NCI-H146 treated with DMSO at 0.1 percent for 48 hours (cell line): ENCODE measurements at regions not wholly inside any gene's neighbourhood (a gene's known extent, or its start where the extent isn't known, plus 50 kb on each side); places are given as distances from the start of the nearest gene placed in this dataset.
"Not testable (repeated sequence)": the region's sequence is repeated elsewhere in the genome, so short reads cannot be mapped to it uniquely, and the experiment has no call there.

Experiments used
- DNase-seq: peaks from one replicate; lab custom pipeline; 2025; ENCODE audit not compliant: unreplicated experiment; lab: John Stamatoyannopoulos, UW

DNA sequence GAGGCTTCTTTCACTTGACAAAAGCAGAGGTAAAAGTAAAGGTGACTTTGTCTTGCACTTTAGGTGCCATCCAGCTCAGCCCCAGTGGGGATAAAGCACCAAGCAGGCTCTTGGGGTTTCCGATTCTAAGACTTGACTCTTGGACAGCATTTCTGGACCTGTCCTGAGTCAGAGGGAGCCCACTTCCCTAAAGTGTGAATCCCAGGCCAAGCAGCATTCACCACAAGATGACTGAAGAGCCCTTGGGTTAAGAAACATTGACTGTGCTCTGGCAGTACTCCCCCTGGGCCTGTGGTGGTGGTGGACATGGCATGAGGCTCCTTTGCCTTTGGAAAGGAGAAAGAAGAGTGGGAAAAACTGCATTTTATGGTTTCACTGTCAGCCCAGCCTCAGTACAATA lies 638.0 kb upstream of the VRK2 start:
- no peak for DNase-seq

DNA sequence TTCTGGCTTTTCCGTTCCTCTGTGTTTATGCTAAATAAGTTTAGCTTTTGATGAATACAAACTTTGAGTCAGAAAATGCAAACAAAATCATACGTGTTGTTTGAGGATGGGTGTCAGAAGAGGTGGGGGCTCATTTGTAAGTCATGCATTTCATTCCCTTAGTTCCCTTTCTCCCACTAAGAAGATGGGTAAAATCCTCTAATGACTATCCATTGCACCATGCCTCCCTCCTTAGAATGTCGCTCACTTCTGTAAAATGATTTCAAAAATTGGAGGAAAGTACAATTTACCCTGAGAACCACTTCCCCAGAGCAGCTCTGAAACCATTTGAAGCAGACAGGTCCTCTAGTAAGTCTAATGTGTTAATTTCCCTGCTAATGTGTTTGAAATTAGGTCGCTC lies 629.6 kb upstream of the VRK2 start:
- no peak for DNase-seq

DNA sequence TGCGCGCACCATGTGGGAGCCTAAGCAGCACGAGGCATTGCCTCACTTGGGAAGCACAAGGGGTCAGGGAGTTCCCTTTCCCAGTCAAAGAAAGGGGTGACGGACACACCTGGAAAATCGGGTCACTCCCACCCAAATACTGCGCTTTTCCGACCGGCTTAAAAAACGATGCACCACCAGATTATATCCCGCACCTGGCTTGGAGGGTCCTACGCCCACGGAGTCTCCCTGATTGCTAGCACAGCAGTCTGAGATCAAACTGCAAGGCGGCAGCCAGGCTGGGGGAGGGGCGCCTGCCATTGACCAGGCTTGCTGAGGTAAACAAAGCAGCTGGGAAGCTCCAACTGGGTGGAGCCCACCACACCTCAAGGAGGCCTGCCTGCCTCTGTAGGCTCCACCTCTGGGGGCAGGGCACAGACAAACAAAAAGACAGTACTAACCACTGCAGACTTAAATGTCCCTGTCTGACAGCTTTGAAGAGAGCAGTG lies 627.7 kb upstream of the VRK2 start:
- DNase-seq: not testable (repeated sequence)

DNA sequence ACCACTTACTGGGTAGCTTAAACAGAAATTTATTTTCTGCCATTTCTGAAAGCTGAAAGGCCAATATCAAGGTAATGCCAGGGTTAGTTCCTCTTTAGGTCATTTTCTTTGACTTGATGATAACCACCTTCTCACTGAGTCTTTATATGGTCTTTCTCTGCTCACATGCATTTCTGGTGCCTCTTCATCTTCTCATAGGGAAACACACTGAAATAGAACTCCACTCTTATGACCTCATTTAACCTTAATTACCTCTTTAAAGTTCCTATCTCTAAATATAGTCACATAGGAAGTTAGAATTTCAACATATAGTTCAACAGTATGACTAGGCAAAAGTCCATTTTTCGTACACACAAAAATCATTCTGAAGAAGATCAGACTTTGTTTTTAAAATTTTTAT lies 616.8 kb upstream of the VRK2 start:
- DNase-seq: no peak

DNA sequence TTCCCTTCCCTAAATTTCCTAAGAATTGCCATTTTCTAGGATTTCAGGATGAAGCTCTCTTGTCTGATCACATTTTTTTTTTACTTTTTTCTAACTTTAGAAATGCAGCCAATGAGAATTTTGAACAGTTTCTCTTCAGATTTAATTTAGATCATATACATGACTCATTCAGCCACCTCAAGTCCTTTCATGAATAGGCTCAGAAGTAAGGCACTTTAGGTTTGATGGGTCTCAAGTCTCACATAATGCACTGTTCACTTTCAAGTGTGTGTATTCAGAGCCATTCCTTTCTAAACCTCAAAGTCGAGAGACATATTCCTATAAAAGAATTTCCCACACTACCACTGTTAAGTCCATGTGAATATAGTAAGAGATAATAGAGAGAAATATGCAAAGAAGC lies 614.1 kb upstream of the VRK2 start:
- DNase-seq: no peak

DNA sequence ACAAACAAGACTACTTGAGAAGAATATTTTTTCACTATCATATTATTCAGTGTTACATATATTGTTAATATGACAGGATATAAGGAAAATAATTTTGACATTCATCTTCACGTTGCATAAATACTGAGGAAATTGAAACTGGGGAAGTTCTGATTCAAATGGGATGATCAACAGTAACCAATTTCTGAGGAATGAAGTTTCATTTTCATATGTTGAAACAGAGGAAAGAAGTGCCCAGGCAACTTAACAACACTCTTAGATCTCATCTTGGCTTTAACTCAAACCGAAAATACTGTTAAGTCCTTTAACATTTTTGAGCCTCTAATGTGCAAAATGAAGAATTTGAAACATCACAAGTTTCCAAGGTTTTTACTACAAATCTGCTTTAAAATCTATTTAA lies 612.2 kb upstream of the VRK2 start:
- DNase-seq: no peak

DNA sequence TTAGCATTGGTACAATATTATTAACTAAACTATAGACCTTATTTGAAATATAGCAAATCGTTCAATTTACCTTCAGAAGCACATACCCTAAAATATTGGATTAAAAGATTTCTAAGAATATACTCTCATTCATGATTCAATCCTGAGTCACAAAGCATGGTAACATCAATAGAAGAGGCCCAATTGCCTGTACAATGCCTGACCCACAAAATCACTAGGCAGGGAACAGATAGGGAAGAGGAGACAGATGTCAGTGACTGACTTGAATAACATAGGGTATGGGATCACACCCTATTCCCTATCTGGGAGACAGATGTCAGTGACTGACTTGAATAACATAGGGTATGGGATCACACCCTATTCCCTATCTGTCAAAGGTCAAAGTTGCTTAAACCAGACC lies 611.6 kb upstream of the VRK2 start:
- no peak for DNase-seq

DNA sequence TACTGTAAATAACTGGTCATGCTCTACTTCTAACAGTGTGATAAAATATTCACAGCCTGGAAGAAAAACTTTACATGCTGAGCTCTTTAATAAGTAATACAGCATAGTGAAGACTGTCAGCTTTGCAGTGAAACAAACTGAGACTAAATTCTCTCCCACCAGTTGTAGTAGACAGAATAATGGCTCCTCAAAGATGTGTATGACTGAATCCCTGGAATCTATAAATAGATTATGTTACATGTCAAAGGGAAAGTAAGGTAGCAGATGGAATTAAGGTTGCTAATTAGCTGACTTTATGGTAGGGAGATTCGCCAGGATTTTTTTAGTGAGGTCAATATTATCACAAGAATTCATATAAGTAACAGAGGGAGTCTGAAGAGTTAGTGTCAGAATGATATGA lies 609.5 kb upstream of the VRK2 start:
- DNase-seq: no peak

DNA sequence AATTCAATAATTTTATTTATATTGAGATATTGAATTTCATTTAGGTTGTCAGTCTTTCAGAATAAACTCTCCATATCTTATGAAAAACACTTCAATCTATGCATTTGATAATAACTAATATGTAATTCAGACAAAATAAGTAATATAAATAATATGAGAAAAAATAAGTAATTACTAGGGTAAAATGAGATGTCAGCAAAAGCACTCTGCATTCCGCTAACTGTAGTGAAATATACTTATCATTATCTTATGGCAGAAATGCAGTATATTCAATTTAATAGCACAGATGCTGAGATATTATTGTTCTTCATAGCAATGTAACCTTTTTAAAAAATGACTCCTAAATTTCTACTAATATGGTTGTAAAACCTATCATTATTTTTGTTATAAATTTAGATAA lies 606.2 kb upstream of the VRK2 start:
- no peak for DNase-seq

DNA sequence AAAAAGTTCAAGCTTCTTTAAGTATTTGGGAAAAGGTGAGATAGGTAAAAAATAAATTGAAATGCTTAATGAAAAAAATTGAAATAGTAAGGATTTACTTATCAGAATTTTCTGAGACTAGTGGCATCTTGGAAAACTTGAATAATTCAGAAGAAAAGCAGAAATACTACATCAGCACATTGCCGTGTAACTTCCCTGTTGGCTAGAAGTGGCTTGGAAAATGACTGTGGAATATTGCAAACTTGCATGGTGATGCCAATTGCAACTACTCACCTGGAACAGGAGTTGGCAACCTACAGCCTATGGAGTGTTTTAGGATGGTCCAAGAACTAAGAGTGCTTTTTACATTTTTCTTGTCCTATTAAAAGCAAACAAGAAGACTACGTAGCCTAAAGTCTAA lies 603.5 kb upstream of the VRK2 start:
- DNase-seq: no peak

DNA sequence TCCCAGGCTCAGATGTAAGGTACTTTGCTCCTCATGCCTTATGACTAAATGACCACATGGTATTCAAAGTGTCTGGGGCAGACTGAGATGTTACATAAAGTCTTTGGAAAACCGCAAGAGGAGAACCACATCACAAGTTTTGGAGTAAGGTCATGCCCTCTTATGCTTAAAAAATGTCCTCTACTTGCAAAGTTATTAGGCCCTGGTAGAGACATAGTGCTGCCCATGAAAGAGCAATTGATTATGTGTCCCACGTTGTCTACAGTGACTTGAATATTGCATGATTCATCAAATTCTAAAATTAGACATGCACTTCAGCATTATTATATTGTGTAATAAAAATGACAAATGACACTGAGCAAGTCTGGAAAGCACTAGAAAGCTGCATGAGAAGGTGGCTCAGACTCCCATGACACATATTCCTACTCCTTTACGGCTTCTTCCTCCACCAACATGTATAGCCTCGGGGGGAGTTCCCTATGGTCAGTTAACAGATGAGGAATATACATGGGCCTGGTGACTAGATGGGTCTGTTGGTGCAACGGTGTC lies 602.6 kb upstream of the VRK2 start:
- no peak for DNase-seq

DNA sequence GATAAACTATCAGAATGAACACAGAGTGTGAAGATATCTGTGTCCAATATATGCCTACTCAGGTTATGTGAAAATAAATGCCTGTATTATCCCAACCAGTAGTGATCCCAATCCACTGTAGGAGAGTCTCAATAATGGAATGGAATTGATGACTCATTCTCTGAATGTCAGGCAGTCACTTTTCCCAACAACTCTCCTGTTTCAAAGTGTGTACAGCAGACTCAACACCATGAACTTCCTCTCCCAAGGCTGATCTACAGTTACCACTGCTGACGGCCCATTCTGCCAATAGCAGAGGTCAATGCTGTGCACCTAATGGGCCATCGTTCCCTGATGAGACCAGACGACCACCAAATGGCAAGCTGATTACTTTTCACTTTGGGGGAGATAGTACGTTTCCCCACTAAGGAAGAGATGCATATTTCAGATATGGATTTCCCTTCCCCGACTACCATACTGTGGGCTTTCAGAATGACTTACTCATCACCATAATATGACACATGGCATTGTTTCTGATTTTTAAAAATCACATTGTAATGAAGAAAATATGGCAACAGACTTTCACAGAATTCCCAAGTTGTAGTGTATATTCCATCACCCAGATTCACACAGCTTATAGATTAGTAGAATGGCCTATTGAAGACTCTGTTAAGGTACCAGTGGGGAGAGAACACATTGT lies 601.7 kb upstream of the VRK2 start:
- no peak for DNase-seq

DNA sequence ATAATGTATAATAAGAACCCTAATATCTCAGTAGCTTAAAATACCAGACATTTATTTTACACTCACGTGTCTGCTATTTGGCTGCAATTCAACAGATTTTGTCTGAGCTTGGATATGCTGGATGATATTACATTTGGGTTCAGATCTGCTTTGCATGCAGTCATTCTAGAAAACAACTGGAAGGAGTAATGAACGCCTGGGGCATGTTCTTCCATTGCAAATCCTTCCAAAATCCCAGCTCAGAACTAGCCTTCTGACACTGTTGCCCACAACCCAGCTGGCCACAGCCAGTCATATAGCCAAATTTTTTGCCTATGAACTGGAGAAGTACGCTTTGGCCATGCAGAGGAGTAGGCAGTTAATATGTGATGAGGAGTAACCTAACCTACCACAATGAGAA lies 597.8 kb upstream of the VRK2 start:
- DNase-seq: no peak

DNA sequence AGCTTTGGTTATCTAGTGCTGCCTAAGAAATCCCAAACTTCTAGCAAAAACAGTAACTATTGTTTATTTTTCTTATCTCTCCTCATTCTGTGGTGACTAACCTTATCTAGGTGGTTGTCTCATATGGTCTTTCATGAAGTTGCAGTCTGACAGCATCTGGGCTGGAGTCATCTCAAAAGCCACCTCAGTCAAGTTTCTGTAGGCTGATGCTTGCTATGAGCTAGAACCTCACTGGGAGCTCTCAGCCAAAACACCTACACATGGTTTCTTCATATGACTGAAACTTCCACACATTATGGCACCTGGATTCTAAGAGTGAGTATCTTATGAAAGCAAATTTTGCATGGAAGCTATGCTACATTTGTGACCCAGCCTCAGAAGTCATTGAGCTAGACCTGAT lies 596.4 kb upstream of the VRK2 start:
- DNase-seq: no peak

DNA sequence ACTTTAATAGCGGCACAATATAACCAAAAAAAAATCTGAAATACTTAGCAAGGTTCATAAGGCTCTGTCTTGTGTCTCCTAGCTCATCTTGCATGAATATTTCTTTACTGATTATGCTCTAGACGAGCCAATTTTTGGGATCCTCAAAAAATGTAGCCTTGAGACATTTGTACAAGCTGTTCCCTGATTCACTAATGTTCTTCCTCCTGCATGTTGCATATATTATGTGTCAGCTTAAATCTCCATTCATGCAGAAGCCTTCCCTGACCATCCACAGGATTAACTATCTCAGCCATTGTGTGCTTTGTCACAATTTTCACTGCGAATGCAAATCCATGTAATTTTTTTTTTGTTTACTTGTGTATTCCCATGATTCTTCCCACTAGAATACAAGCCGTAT lies 594.0 kb upstream of the VRK2 start:
- DNase-seq: no peak

DNA sequence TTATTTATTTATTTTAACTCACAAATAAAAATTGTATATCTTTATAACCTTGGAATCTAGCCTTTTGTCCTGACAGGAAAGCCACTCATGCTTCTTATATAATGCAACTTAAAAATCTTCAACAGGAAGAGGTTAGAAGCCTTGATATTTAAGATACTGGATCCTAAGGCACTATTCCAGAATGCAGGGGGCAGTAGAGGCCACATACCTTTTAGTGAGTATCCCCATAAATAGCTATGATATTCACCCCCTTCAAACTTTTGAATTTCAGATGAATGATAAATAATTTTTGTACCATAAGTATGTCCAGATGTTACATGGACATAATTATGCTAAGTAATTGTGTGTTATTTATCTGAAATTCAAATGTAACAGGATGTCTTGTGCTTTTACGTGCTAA lies 592.7 kb upstream of the VRK2 start:
- DNase-seq: no peak

DNA sequence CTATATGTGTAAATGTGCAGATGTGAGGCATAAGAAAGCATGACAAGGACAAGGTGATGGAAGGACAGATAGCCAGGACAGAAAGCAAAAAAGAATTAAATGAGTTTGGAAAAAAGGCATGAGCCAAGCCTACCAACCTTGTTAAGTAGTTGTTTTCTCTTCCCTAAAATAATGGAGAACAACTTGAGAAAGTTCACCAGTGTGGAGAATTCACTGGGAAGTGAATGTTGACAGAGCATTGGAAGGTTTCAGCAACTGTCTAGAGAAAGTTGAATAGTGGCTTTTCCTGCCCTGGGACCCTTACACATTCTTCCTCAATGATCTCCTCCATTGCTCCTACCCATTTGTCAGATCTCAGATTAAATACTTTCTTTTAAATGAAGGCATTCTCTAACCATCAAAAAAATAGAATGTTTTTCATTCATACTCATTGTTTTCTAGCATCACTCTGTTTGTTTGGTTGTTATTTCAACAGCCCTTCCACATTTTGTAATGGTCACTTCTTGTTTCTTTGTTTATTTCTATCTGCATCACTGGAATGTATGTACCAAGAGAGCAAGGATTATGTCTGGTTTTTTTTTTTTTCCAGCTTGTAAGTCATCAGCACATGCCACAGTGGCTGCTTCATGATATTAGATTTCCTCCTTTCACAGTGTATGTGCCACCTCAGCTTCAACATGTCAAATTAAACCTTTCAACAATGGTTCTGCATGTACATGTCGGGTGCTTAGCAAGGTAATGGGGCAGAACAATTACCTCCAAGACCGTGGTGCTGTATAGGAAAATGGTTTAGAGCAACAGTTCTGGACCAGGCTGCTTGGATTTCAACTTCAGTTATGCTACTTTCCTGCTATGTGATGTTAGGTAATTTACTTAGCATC lies 586.0 kb upstream of the VRK2 start:
- DNase-seq: no peak

DNA sequence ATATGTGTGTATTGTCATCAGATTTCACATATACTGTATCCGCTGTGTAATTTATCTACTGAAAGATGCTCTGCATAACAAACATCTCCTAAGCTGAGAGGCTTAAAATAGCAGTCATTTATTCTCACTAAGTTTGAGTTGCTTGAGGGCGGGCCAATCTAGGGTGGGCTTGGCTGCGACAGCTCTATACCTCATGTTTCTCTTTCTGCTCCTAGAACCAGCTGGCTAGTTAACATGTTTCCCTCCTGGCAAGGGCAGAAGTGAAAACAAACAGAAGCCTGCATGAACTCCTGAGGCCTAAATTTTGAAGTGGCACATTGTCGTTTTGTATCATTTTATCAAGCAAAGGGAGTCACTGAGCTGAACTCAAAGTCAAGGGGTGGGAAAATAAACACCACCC lies 585.0 kb upstream of the VRK2 start:
- no peak for DNase-seq

DNA sequence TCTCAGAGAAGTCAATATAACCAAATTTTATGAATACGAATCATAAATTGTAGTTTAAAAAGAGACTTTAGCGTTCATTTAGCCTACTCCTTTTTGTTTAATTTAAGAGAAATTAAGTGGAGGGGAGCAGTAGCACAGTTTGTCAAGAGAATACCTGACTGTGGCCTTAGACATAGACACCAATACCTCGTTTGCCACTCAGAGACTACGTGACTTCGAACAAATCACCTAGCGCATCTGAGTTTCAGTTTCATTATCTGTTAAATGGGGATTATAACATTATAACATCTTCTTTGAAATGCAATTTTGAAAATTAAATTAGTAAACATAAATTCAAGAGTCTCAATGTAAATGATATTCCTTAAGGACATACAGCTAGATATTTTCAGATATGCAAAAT lies 581.5 kb upstream of the VRK2 start:
- DNase-seq: no peak

DNA sequence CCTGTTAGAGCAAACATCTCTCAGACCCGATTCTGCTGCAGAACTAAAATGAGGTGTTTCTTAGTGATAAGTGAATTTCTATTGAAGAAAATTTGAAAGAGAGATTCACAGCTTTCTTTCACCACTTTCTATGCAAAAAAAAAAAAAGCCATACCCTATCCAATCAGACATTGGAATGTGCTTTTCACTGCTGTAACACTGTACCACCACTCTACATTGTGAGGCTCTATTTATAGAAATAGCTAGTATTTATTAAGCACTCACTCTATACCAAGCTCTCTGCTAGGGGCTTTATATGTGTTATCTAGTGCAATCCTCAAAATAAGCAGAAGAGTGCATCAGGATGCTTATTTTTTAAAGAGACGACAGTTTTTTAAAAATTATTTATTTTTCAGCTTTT lies 580.6 kb upstream of the VRK2 start:
- no peak for DNase-seq

DNA sequence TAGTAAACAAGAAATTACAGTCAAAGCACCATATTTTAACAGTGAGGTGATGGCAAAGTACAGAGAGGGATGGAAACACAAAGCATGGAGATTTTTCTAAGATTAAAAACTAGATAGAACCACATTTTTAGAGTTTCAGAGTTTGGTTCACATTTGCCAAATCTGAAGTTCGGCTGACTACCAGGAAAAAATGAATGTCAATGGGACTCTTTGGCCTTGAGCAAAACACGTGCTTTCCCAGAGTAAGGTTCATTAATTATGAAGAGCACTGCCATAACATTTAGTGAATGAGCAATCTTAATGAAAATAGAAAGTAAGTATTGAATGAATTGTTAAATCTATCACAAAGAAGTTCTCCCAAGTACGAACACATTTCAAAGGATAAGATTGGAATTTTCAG lies 571.2 kb upstream of the VRK2 start:
- DNase-seq: no peak

DNA sequence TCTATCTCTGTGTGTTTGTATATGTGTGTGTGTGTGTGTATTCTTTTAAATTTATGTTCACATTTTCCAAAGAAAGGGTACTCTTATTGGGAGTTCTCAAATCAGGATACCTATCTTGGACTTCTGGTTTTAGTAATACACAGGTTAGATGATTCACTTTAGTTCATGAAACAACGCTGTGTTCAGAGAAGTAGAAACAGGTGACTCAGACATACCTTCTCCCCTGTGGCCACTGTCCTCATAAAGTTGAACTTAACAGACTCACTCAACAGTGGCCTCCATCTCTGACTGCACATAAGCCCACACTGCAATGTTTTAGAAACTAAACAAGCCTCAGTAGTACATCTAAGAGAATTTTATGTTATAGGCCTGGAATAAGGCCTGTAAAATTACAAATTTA lies 566.6 kb upstream of the VRK2 start:
- no peak for DNase-seq
